HG02610 (cell line): ENCODE measurements at regions not wholly inside any gene's neighbourhood (a gene's known extent, or its start where the extent isn't known, plus 50 kb on each side); places are given as distances from the start of the nearest gene placed in this dataset.
"Not testable (repeated sequence)": the region's sequence is repeated elsewhere in the genome, so short reads cannot be mapped to it uniquely, and the experiment has no call there.

Source experiments
- ATAC-seq: cut with Tn5 transposase; IDR thresholded peaks from one replicate; pipeline ENCODE4 v1.9.1; 2021; ENCODE audit warnings: mild to moderate bottlenecking, moderate library complexity; ENCODE audit not compliant: unreplicated experiment

GRCh38 chr12:105575235-105575634 is 244.7 kb downstream of the C12orf75 start:
- ATAC-seq, result no peak

GRCh38 chr12:105576261-105576660 is 245.8 kb downstream of the C12orf75 start:
- ATAC-seq, result no peak

- no peak for ATAC-seq
Observed at GRCh38 chr12:105580821-105581352, 250.4 kb downstream of the C12orf75 start.

- no peak for ATAC-seq
Observed at GRCh38 chr12:105581420-105581819, 250.9 kb downstream of the C12orf75 start.

DNA sequence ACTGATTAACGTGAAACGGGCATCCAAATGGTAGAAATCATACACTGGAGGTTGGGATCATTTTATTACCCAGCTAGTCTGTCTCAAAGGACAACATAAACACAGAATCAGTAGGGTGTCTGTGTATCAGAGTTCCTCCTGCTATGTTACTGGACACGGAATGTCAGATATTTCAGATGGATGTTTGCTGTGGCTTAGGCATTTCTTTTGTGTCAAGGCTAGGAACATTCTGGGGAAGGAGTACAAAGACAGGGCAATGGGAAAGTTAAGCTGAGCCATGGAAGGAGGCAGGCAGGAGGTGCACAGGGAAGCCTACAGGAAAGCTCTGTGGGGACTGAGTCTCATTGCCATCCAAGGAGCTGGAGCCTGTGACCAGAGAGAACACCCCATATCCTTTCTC is 254.6 kb downstream of the C12orf75 start:
- no peak for ATAC-seq

- ATAC-seq, result no peak
Observed at GRCh38 chr12:105587237-105587636, 256.7 kb downstream of the C12orf75 start.

- ATAC-seq, result no peak
Observed at GRCh38 chr12:105588106-105588505, 257.6 kb downstream of the C12orf75 start.

- ATAC-seq, result no peak
Observed at GRCh38 chr12:105590571-105590970, 260.1 kb downstream of the C12orf75 start.

GRCh38 chr12:105595440-105595839 is 264.9 kb downstream of the C12orf75 start:
- ATAC-seq, result no peak

DNA sequence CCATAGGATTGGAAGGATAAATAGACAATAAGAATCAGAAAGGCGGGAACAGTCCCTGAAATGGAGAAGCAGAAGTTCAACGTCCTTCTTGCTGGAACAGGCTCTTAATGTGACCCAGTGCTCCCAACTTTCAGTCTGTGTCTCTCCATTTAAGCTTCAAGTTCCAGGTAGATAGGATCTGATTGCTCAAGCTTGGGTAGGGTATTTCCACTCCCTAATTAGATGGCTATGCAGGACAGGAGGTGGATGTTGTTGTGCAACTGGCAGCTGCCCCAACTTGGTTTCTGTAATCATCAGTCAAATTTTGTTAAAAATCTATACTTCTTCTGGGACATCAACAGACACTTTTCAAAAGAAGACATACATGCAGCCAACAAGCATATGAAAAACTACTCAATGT is 266.2 kb downstream of the C12orf75 start:
- ATAC-seq, result no peak

- no peak for ATAC-seq
Observed at GRCh38 chr12:105598031-105598430, 267.5 kb downstream of the C12orf75 start.

DNA sequence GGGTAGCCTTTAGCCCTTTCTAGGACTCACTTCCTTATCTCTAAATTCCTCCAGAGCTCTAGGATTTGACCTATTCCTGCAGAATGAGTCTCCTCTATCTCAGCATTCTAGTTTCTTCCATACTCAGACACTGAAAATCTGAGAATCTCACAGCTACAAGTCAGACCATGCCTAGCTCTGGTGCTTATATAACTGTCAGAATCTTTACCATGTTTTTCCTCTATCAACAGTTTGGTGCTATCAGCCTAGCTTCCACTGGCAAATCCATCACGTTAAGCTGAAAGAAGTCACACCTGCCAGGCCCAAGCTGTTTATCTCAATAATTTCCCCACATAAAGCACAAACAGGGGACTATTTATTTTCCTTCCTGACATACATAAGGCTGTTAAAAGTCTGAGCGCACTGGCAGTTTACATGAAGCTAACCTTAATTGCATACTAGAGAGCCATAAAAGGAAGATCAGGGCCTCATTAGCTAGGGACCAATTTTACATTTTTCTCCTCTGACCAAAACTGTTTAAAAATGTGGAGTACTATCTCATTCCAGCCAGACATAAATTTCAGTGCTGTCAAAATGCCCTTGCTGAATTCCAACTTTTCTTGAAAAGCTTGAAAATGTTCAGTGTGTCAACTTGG is 270.5 kb downstream of the C12orf75 start:
- no peak for ATAC-seq

DNA sequence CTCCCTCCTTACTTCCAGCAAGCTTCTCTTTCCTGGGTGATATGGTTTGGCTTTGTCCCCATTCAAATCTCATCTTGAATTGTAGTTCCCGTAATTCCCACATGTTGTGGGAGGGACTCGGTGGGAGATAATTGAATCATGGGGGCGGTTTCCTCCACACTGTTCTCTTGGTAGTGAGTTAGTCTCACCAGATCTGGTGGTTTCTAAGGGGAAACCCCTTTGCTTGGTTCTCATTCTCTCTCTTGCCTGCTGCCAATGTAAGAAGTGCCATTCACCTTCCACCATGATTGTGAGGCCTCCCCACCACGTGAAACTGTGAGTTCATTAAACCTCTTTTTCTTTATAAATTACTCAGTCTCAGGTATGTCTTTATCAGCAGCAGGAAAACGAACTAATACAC is 271.8 kb downstream of the C12orf75 start:
- not testable (repeated sequence) for ATAC-seq

DNA sequence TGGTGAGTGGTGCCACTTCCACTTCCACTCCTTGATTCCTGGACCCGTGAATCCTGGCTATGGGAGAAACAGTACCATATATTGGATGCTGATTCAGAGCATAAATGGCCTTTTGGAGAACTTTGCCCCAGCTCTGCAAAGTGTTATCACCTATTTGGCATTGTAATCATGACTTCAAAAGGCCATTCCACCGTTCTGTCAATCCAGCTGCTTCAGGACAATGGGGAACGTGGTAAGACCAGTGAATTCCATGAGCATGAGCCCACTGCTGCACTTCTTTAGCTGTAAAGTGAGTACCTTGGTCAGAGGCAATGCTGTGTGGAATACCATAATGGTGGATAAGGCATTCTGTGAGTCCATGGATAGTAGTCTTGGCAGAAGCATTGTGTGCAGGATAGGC is 273.8 kb downstream of the C12orf75 start:
- ATAC-seq, result not testable (repeated sequence)

- not testable (repeated sequence) for ATAC-seq
Observed at GRCh38 chr12:105606613-105607012, 276.1 kb downstream of the C12orf75 start.

- ATAC-seq, result not testable (repeated sequence)
Observed at GRCh38 chr12:105609001-105609400, 278.5 kb downstream of the C12orf75 start.

GRCh38 chr12:105610459-105610858 is 280.0 kb downstream of the C12orf75 start:
- no peak for ATAC-seq

DNA sequence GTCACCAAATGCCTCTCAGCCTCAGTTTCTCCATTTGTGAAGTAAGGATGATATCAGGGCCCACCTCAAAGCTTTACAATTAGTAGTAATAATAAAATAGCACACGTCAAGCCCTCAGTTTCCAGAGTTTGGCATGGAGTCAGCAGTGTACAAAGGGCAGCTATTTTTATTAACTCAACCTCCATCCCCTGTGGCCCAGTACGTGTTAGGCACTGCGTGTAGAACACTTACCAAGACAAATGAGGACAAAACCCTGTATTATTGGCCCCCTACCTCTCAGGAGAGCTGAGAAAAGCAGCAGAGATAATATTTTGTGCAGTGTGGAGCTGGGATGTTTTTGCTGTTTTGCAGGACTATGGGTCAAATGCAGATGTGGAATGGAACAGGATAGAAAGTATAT is 280.8 kb downstream of the C12orf75 start:
- ATAC-seq, result no peak

DNA sequence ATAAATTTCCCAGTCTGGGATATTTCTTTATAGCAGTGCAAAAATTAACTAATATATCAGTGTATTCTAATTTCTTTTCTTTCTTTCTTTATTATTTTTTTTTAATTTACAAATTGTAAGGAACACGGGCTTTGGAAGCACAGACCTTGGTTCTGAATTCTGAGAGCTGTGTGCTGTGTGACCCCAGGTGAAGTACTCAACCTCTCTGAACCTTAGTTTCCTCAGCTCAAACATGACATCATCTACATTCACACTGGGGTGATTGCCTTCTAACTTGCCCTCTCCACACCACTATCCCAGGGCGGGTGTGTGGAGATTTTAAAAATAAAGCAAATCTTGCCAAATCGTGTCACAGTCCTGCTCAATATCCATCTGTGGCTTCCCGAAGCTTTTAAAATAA is 282.8 kb downstream of the C12orf75 start:
- no peak for ATAC-seq

GRCh38 chr12:105613887-105614286 is 283.4 kb downstream of the C12orf75 start:
- ATAC-seq, result no peak

- no peak for ATAC-seq
Observed at GRCh38 chr12:105616971-105617540, 286.6 kb downstream of the C12orf75 start.

DNA sequence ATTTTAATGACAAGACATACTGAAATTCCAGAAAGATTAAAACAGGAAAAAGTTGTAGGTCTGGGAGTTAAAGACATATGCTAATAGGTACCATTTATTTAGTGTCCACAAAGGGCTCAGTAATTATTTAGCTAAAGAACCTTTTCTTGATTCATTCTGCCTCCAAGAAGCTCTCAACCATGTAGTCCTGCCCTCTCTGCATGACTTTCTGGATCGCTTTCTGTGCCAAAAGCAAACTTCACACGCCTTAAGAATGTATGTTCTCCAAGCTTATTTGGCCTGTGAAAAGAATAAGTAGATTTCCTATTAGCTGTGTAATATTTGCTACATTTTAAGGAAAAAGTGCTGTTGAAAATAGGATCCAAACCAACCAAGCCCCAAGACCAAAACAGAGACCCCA is 291.7 kb downstream of the C12orf75 start:
- no peak for ATAC-seq
